ENCODE measurements at regions not wholly inside any gene's neighbourhood (a gene's known extent, or its start where the extent isn't known, plus 50 kb on each side); places are given as distances from the start of the nearest gene placed in this dataset.

- peaks cover 9% of the 10 kb centered on the region for H3K9me3 Mint-ChIP-seq (ENCODE audit: unreplicated experiment)
- DNase-seq, result peak; percentile 32
- peak overlapping the region; percentile 83 for H3K27ac Mint-ChIP-seq (ENCODE audit: unreplicated experiment)
- no peak for TF ChIP-seq CTCF (IDR thresholded peaks at IDR 0.05; ENCODE audit: partially characterized antibody, unreplicated experiment)
- H3K4me3 Mint-ChIP-seq (ENCODE audit: unreplicated experiment), result no peak overlapping the region
- H3K36me3 Mint-ChIP-seq (ENCODE audit: unreplicated experiment), result no peaks in the 10 kb centered on the region
- peaks cover 22% of the 10 kb centered on the region for H3K4me1 Mint-ChIP-seq (ENCODE audit: low read depth, unreplicated experiment)
- peaks cover 5% of the 10 kb centered on the region for H3K27me3 Mint-ChIP-seq (ENCODE audit: unreplicated experiment)
These were observed 1176.9 kb downstream of the TYW1 start for GRCh38 chr7:68173513-68173912.

GRCh38 chr7:68176974-68177373 is 1180.3 kb downstream of the TYW1 start:
- Mint-ChIP-seq H3K4me1 (ENCODE audit: low read depth, unreplicated experiment) (peaks cover 19% of the 10 kb centered on the region), H3K36me3 (ENCODE audit: unreplicated experiment) (no peaks in the 10 kb centered on the region), H3K4me3 (ENCODE audit: unreplicated experiment) (no peak overlapping the region), H3K27ac (ENCODE audit: unreplicated experiment) (peak overlapping the region; percentile 46), H3K27me3 (ENCODE audit: unreplicated experiment) (peaks cover 9% of the 10 kb centered on the region), H3K9me3 (ENCODE audit: unreplicated experiment) (peaks cover 10% of the 10 kb centered on the region)
- peak; percentile 73 for DNase-seq
- TF ChIP-seq CTCF (IDR thresholded peaks at IDR 0.05; ENCODE audit: partially characterized antibody, unreplicated experiment), result peak; percentile 83

GRCh38 chr7:68180761-68181160 is 1184.1 kb downstream of the TYW1 start:
- TF ChIP-seq CTCF (IDR thresholded peaks at IDR 0.05; ENCODE audit: partially characterized antibody, unreplicated experiment), result no peak
- peaks cover 3% of the 10 kb centered on the region for H3K9me3 Mint-ChIP-seq (ENCODE audit: unreplicated experiment)
- no peak overlapping the region for H3K4me3 Mint-ChIP-seq (ENCODE audit: unreplicated experiment)

GRCh38 chr7:68183176-68183575 is 1186.5 kb downstream of the TYW1 start:
- H3K9me3 Mint-ChIP-seq (ENCODE audit: unreplicated experiment), result peaks cover 11% of the 10 kb centered on the region
- peaks cover 12% of the 10 kb centered on the region for H3K4me1 Mint-ChIP-seq (ENCODE audit: low read depth, unreplicated experiment)

More at GRCh38 chr7:68180761-68181160, 1184.1 kb downstream of the TYW1 start:
- no peak for DNase-seq
- H3K36me3 Mint-ChIP-seq (ENCODE audit: unreplicated experiment), result no peaks in the 10 kb centered on the region
- H3K27ac Mint-ChIP-seq (ENCODE audit: unreplicated experiment), result no peak overlapping the region
- H3K4me1 Mint-ChIP-seq (ENCODE audit: low read depth, unreplicated experiment), result peaks cover 7% of the 10 kb centered on the region
- H3K27me3 Mint-ChIP-seq (ENCODE audit: unreplicated experiment), result peaks cover 4% of the 10 kb centered on the region

More at GRCh38 chr7:68183176-68183575, 1186.5 kb downstream of the TYW1 start:
- no peak for TF ChIP-seq CTCF (IDR thresholded peaks at IDR 0.05; ENCODE audit: partially characterized antibody, unreplicated experiment)
- Mint-ChIP-seq H3K27ac (ENCODE audit: unreplicated experiment) (no peak overlapping the region), H3K27me3 (ENCODE audit: unreplicated experiment) (peaks cover 11% of the 10 kb centered on the region), H3K36me3 (ENCODE audit: unreplicated experiment) (no peaks in the 10 kb centered on the region), H3K4me3 (ENCODE audit: unreplicated experiment) (no peak overlapping the region)
- DNase-seq, result no peak
